ENCODE measurements at regions not wholly inside any gene's neighbourhood (a gene's known extent, or its start where the extent isn't known, plus 50 kb on each side); places are given as distances from the start of the nearest gene placed in this dataset.

GRCh38 chr7:49714182-49714581 is 59.3 kb upstream of the VWC2 start:
- TF ChIP-seq CTCF (conservative IDR thresholded peaks at IDR 0.05) = no peak
- no peak overlapping the region for H3K27ac ChIP-seq

- TF ChIP-seq CTCF (conservative IDR thresholded peaks at IDR 0.05) = no peak
- no peak overlapping the region for H3K27ac ChIP-seq
These were observed 58.0 kb upstream of the VWC2 start for GRCh38 chr7:49715486-49715885.

GRCh38 chr7:49717547-49717946 is 55.9 kb upstream of the VWC2 start:
- H3K27ac ChIP-seq = no peak overlapping the region
- TF ChIP-seq CTCF (conservative IDR thresholded peaks at IDR 0.05) = no peak

GRCh38 chr7:49718760-49719159 is 54.7 kb upstream of the VWC2 start:
- no peak overlapping the region for H3K27ac ChIP-seq
- no peak for TF ChIP-seq CTCF (conservative IDR thresholded peaks at IDR 0.05)

GRCh38 chr7:49721441-49721840 is 52.0 kb upstream of the VWC2 start:
- no peak overlapping the region for H3K27ac ChIP-seq

More at GRCh38 chr7:49721441-49721840, 52.0 kb upstream of the VWC2 start:
- TF ChIP-seq CTCF (conservative IDR thresholded peaks at IDR 0.05) = no peak

Measured in VCaP (cell line).